Brain microvascular endothelial cell (primary cell): ENCODE measurements at regions not wholly inside any gene's neighbourhood (a gene's known extent, or its start where the extent isn't known, plus 50 kb on each side); places are given as distances from the start of the nearest gene placed in this dataset.

Experiments used
- DNase-seq: peaks from one replicate; pipeline ENCODE4 v3.0.0-alpha.2; 2020
- H3K27ac ChIP-seq: fragments of 250-450 bp; sonication (Bioruptor Pico); 2 replicates; pipeline ENCODE4 v1.5.1; 2020; ENCODE audit warnings: mild to moderate bottlenecking, moderate library complexity
- H3K27me3 ChIP-seq: fragments of 250-450 bp; sonication (Bioruptor Pico); replicated peaks from 2 replicates; pipeline ENCODE4 v1.5.1; 2020; ENCODE audit warnings: mild to moderate bottlenecking
- H3K36me3 ChIP-seq: fragments of 250-450 bp; sonication (Bioruptor Pico); replicated peaks from 2 replicates; pipeline ENCODE4 v1.5.1; 2020; ENCODE audit warnings: mild to moderate bottlenecking
- H3K4me3 ChIP-seq: 2 replicates; pipeline ENCODE4 v1.5.1; 2011; ENCODE audit warnings: low read depth, mild to moderate bottlenecking, control low read depth, low read length, moderate library complexity
- in situ Hi-C: cut with HindIII; loops from 2 replicates; pipeline ENCODE4 v1.10.0; 2017; ENCODE audit warnings: low sequenced_read_pairs, low pct_ligation_motif_present
- TF ChIP-seq, protein P1 (sequence below): IDR thresholded peaks from 2 replicates; pipeline ENCODE4 v1.5.1; 2011; ENCODE audit warnings: low read depth, mild to moderate bottlenecking, moderate library complexity, low read length, control low read depth, inconsistent platforms; ENCODE audit errors: missing control alignments

DNA sequence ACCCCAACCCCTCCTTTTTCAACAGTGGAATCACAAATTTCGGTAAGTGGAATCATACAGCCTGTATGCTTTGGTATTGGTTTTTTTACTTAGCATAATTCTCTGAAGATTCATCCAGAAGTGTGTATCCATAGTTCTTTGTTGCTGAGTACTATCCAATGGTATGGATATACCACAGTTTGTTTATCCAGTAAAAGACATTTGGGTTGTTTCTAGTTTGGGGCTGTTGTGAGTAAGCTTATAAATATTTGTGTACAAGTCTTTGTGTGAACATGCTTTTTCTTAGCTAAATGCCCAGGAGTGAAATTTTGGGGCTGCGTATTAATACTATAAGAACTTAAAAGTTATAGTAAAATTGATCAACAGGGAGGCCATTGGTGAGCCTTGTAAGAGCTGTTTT lies 57.5 kb upstream of the GC start:
- no peaks in the 10 kb centered on the region for H3K36me3 ChIP-seq
- no peak overlapping the region for H3K4me3 ChIP-seq
- TF ChIP-seq, protein P1, sequence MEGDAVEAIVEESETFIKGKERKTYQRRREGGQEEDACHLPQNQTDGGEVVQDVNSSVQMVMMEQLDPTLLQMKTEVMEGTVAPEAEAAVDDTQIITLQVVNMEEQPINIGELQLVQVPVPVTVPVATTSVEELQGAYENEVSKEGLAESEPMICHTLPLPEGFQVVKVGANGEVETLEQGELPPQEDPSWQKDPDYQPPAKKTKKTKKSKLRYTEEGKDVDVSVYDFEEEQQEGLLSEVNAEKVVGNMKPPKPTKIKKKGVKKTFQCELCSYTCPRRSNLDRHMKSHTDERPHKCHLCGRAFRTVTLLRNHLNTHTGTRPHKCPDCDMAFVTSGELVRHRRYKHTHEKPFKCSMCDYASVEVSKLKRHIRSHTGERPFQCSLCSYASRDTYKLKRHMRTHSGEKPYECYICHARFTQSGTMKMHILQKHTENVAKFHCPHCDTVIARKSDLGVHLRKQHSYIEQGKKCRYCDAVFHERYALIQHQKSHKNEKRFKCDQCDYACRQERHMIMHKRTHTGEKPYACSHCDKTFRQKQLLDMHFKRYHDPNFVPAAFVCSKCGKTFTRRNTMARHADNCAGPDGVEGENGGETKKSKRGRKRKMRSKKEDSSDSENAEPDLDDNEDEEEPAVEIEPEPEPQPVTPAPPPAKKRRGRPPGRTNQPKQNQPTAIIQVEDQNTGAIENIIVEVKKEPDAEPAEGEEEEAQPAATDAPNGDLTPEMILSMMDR, result no peak
- no peak overlapping the region for H3K27ac ChIP-seq
- H3K27me3 ChIP-seq, result no peaks in the 10 kb centered on the region
- in situ Hi-C loops, result no loop called here
- no peak for DNase-seq

GRCh38 chr4:71847300-71847699 lies 63.4 kb upstream of the GC start:
- DNase-seq, result no peak
- no peaks in the 10 kb centered on the region for H3K36me3 ChIP-seq
- no peaks in the 10 kb centered on the region for H3K27me3 ChIP-seq
- TF ChIP-seq, protein P1, result no peak
- in situ Hi-C loops, result no loop called here
- H3K27ac ChIP-seq, result no peak overlapping the region
- H3K4me3 ChIP-seq, result no peak overlapping the region

DNA sequence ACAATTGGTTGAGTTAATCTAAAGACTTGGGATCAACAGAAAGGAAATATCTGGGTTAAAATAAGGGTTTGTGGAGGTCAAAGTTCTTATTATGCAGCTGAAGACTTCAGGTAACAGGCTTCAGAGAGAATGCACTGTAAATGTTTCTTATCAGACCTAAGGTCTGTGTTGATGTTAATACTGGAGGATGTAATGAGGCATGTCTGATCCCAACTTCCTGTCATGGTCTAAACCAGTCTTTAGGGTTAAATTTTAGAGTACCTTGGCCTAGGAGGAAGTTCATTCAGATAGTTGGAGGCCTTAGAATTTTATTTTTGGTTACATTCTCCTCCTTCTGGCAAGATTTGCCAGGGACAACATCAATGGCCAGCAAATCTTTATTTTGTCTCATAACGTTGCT lies 72.1 kb upstream of the GC start:
- H3K27me3 ChIP-seq, result no peaks in the 10 kb centered on the region
- no peak for DNase-seq
- no peak overlapping the region for H3K4me3 ChIP-seq
- no peaks in the 10 kb centered on the region for H3K36me3 ChIP-seq
- TF ChIP-seq, protein P1, result no peak
- in situ Hi-C loops, result no loop called here
- no peak overlapping the region for H3K27ac ChIP-seq

GRCh38 chr4:71857713-71858451 lies 74.0 kb upstream of the GC start:
- in situ Hi-C loops, result no loop called here
- no peaks in the 10 kb centered on the region for H3K36me3 ChIP-seq
- no peak for DNase-seq
- no peaks in the 10 kb centered on the region for H3K27me3 ChIP-seq
- TF ChIP-seq, protein P1, result no peak
- no peak overlapping the region for H3K4me3 ChIP-seq
- H3K27ac ChIP-seq, result no peak overlapping the region

DNA sequence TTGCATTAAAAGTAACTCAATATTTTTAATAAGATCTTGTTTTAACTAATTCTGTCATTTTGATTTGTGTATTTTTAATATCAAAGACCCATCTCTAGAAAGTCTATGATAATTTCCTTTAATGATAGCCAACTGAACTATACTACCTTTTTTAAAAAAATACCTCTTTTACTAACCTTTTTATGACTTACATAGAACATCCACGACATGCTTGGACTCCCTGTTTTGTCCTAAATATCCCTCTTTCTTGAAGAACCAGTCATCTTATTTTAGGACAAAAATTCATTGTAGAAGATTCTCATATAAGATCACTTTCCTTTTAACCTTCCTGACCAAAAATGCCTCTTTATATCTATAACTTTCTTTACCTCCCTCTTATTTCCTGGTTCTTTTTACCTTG lies 76.8 kb upstream of the GC start:
- Histone ChIP-seq H3K27ac (no peak overlapping the region), H3K27me3 (no peaks in the 10 kb centered on the region), H3K36me3 (no peaks in the 10 kb centered on the region), H3K4me3 (no peak overlapping the region)
- DNase-seq, result no peak
- TF ChIP-seq, protein P1, result no peak
- in situ Hi-C loops, result no loop called here

DNA sequence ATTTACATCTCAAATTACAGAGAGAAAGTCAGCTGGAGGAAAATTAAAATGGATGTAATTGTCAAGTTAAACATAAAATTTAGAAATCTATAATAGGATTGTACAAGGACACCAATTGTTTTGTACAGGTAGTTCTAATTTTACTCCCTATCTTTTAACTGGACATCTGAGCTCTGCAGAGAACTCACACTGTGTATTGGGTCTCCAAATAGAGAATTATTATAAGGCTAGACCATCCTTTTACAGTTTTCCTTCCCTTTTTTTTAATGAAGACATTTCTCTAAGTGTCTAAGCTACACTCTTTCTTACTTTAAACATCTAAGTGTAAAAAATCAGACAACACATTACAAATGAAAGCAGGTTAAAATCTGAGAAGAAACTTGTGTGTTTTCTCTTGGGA lies 78.4 kb upstream of the GC start:
- no peak for DNase-seq
- TF ChIP-seq, protein P1, result no peak
- Histone ChIP-seq H3K4me3 (no peak overlapping the region), H3K27me3 (no peaks in the 10 kb centered on the region), H3K36me3 (no peaks in the 10 kb centered on the region), H3K27ac (no peak overlapping the region)
- in situ Hi-C loops, result no loop called here
